T-helper 2 cell (primary cell): ENCODE measurements at regions not wholly inside any gene's neighbourhood (a gene's known extent, or its start where the extent isn't known, plus 50 kb on each side); places are given as distances from the start of the nearest gene placed in this dataset.

ENCODE experiments used
- DNase-seq, 5 experiments: peaks; one replicate each; pipeline versions ENCODE4 v3.0.0 to v3.0.0-alpha.2; 2012 to 2022

- DNase-seq: no peak
These were observed 181.7 kb upstream of the KIF2A start for GRCh38 chr5:62124266-62124665.

- DNase-seq: no peak
These were observed 179.9 kb upstream of the KIF2A start for GRCh38 chr5:62126090-62126489.

- DNase-seq: no peak
These were observed 178.8 kb upstream of the KIF2A start for GRCh38 chr5:62127098-62127736.

- DNase-seq: no peak
These were observed 175.9 kb upstream of the KIF2A start for GRCh38 chr5:62130107-62130506.

GRCh38 chr5:62132276-62132675 lies 173.7 kb upstream of the KIF2A start:
- no peak for DNase-seq

- no peak for DNase-seq
These were observed 172.6 kb upstream of the KIF2A start for GRCh38 chr5:62133426-62133825.

- DNase-seq: no peak
These were observed 171.2 kb upstream of the KIF2A start for GRCh38 chr5:62134811-62135210.

GRCh38 chr5:62137628-62138027 lies 168.4 kb upstream of the KIF2A start:
- DNase-seq: no peak

- DNase-seq: no peak
These were observed 167.4 kb upstream of the KIF2A start for GRCh38 chr5:62138607-62139006.

- no peak for DNase-seq
These were observed 166.3 kb upstream of the KIF2A start for GRCh38 chr5:62139741-62140140.

GRCh38 chr5:62142351-62142750 lies 163.7 kb upstream of the KIF2A start:
- no peak for DNase-seq

GRCh38 chr5:62143268-62144229 lies 162.5 kb upstream of the KIF2A start:
- DNase-seq: no peak

- DNase-seq: no peak
These were observed 161.5 kb upstream of the KIF2A start for GRCh38 chr5:62144401-62145022.

GRCh38 chr5:62149879-62150278 lies 156.1 kb upstream of the KIF2A start:
- no peak for DNase-seq

GRCh38 chr5:62152394-62153087 lies 153.5 kb upstream of the KIF2A start:
- no peak for DNase-seq

GRCh38 chr5:62154758-62155157 lies 151.2 kb upstream of the KIF2A start:
- DNase-seq: no peak

GRCh38 chr5:62155988-62156387 lies 150.0 kb upstream of the KIF2A start:
- no peak for DNase-seq

GRCh38 chr5:62167561-62168057 lies 138.4 kb upstream of the KIF2A start:
- no peak for DNase-seq

GRCh38 chr5:62168506-62169281 lies 137.3 kb upstream of the KIF2A start:
- DNase-seq: no peak

- DNase-seq: no peak
These were observed 127.7 kb upstream of the KIF2A start for GRCh38 chr5:62178258-62178657.

GRCh38 chr5:62182802-62183201 lies 123.2 kb upstream of the KIF2A start:
- no peak for DNase-seq

GRCh38 chr5:62183727-62184126 lies 122.3 kb upstream of the KIF2A start:
- DNase-seq: no peak
